SK-N-MC (cell line): ENCODE measurements at regions not wholly inside any gene's neighbourhood (a gene's known extent, or its start where the extent isn't known, plus 50 kb on each side); places are given as distances from the start of the nearest gene placed in this dataset.

Experiments
- EZH2 ChIP-seq: fragments of 200-600 bp; sonication (generic); IDR thresholded peaks from one replicate; pipeline ENCODE4 v1.6.1; 2017; ENCODE audit warnings: antibody characterized with exemption
- FOXP2 ChIP-seq: optimal IDR thresholded peaks from 2 replicates; pipeline ENCODE3; 2011; ENCODE audit warnings: mild to moderate bottlenecking, moderate library complexity; ENCODE audit not compliant: insufficient read depth; ENCODE audit errors: extremely low read length, control extremely low read depth
- POLR2AphosphoS5 ChIP-seq: IDR thresholded peaks from 2 replicates; pipeline ENCODE4 v1.6.1; 2012; ENCODE audit warnings: mild to moderate bottlenecking, low read depth, low read length, borderline replicate concordance

DNA sequence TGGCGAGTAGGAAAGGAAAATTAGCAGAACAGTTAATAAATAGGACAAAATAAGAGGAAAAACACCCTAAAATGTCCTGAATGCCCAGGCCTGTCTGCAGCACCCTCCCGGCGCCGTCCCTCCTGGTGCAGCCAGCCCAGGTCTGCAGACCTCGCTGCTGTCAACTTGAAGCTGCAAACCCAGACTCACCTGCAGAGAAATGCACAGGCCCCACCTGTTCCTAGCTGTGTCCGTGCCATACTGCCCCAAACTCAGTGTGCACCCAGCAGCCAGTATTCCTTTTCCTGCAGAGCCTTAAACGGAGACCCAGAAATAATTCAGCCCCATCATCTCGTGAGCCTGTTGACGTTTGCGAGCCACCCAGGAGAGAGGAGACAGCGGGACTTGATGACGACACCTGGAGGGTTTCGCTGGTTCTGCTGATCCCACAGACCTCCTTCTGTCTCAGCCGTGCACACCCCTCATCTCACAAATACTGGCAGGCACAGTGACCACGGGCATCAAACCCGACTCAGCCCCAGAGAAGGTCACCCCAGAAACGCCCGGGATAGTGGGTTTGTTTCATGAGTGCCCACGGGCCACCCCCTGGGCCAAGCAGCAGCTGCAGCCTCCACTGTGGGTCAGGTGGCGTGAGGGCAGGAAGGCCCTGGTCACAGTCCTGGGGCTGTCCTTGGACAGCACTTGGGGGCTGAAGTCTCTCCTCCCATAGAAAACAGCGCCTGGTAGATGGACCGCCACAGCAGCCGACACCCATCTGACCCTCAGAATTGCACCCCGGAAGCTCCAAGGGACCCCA, 239.5 kb upstream of the SALL3 start:
- TF ChIP-seq POLR2AphosphoS5 (no peak), EZH2 (no peak), FOXP2 (no peak)
